Bronchial epithelial cell (primary cell): ENCODE measurements at regions not wholly inside any gene's neighbourhood (a gene's known extent, or its start where the extent isn't known, plus 50 kb on each side); places are given as distances from the start of the nearest gene placed in this dataset.

ENCODE experiments used
- DNase-seq: peaks from one replicate; pipeline ENCODE4 v3.0.0-alpha.2; 2010; ENCODE audit warnings: low read depth
- FAIRE-seq: peaks from 2 replicates; lab custom pipeline; 2011; peaks lifted over from hg19 to GRCh38; lab: Jason Lieb, UNC
- H3K27me3 ChIP-seq: 2 replicates; pipeline ENCODE4 v1.5.1; 2011; ENCODE audit warnings: low read length; ENCODE audit not compliant: control insufficient read depth, insufficient read depth
- H3K36me3 ChIP-seq: 2 replicates; pipeline ENCODE4 v1.5.1; 2011; ENCODE audit warnings: low read length; ENCODE audit not compliant: control insufficient read depth, insufficient read depth
- H3K4me3 ChIP-seq: 2 replicates; pipeline ENCODE4 v1.5.1; 2011; ENCODE audit warnings: mild to moderate bottlenecking, low read depth, low read length, control low read depth
- TF ChIP-seq, protein P1 (sequence below): IDR thresholded peaks from 2 replicates; pipeline ENCODE4 v1.5.1; 2011; ENCODE audit warnings: mild to moderate bottlenecking, moderate library complexity, low read length, control low read depth, inconsistent platforms; ENCODE audit not compliant: insufficient read depth, severe bottlenecking

DNA sequence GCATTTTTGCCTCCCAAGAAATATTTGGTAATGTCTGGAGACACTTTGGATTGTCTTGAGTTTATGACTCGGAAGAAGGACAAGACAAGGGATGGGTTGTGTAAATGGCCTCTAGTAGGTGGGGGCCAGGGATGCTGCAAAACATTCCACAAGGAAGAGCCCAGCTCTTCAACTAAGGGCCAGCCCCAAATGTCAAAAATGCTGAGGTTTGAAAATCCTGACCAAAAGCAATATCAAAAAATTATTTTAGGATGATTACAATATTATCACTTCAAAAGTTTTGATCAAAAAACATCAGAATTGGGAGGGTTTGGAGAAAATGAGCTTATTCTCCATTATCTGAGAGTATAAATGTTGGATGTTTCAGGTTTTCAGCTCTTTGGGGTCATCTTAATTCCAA lies 248.9 kb upstream of the SLC24A2 start:
- DNase-seq (no peak), FAIRE-seq (no peak)
- TF ChIP-seq, protein P1, sequence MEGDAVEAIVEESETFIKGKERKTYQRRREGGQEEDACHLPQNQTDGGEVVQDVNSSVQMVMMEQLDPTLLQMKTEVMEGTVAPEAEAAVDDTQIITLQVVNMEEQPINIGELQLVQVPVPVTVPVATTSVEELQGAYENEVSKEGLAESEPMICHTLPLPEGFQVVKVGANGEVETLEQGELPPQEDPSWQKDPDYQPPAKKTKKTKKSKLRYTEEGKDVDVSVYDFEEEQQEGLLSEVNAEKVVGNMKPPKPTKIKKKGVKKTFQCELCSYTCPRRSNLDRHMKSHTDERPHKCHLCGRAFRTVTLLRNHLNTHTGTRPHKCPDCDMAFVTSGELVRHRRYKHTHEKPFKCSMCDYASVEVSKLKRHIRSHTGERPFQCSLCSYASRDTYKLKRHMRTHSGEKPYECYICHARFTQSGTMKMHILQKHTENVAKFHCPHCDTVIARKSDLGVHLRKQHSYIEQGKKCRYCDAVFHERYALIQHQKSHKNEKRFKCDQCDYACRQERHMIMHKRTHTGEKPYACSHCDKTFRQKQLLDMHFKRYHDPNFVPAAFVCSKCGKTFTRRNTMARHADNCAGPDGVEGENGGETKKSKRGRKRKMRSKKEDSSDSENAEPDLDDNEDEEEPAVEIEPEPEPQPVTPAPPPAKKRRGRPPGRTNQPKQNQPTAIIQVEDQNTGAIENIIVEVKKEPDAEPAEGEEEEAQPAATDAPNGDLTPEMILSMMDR: no peak
- H3K27me3 ChIP-seq: peaks cover 1% of the 10 kb centered on the region
- H3K36me3 ChIP-seq: no peaks in the 10 kb centered on the region
- no peak overlapping the region for H3K4me3 ChIP-seq

DNA sequence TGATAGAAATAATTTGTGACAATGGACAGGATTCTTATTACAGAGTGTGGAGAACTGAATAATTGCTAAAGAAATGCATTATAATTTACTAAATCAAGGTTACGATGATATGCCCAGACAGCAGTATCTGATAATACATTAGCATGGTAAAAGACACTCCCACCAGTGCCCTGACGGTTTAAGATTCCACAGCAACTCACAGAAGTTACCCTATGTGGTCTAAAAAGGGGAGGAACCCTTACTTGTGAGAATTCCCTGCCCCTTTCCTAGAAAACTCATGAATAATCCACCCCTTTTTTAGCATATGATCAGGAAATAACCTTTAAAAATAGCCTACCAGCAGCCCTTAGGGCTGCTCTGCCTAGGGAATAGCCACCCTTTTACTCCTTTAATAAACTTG lies 244.7 kb upstream of the SLC24A2 start:
- DNase-seq: no peak
- TF ChIP-seq, protein P1: no peak
- no peak overlapping the region for H3K4me3 ChIP-seq
- no peaks in the 10 kb centered on the region for H3K27me3 ChIP-seq
- no peak for FAIRE-seq
- no peaks in the 10 kb centered on the region for H3K36me3 ChIP-seq

DNA sequence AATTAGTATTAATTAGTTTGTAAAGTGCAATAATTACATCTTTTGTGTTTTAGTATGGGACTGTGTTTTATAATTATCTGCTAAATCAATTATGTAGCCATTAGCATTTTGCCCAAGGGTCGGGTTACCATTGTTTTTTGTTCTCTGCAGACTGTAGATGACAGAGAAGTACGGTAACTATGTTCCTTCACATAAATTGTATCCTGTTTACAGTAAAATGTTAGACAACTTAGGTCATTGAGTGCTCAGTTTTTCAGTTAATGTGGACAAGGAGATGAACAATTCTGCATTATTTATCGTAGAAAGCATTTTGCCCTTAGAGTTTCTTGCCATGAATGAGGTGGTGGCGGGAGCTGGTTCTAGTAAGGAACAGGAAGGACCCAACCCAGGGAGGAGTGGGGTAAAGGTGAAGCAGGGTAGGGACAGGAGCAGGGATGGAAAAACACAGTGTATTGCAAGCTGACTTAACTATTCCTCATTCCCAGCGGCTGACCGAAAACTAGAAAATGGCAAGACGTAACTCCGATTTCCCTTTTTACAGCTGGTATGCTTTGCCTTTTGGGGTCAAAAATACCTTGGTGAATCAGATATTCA lies 243.7 kb upstream of the SLC24A2 start:
- no peak overlapping the region for H3K4me3 ChIP-seq
- FAIRE-seq: no peak
- H3K36me3 ChIP-seq: no peaks in the 10 kb centered on the region
- no peak for DNase-seq
- H3K27me3 ChIP-seq: no peaks in the 10 kb centered on the region
- TF ChIP-seq, protein P1: no peak

DNA sequence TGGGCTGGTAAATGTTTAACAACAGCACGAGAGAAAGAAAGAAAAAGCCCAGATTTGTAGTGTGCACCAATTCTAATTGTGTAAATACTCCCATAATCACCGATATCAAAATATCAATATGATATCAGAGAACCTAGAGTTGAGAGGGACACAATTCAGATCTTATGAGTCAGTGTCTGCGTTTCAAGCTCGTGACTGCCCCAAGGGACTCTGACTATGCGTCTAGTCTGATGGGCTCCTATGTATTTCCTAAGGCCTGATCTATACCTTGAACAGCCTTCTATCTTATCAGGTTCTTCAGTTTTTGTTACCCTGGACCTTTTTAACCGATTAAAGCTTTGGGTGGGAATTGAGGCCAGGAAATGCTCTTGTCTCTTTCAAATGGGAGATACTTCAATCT lies 243.0 kb upstream of the SLC24A2 start:
- H3K36me3 ChIP-seq: no peaks in the 10 kb centered on the region
- no peak overlapping the region for H3K4me3 ChIP-seq
- no peak for DNase-seq
- H3K27me3 ChIP-seq: no peaks in the 10 kb centered on the region
- TF ChIP-seq, protein P1: no peak
- FAIRE-seq: no peak

DNA sequence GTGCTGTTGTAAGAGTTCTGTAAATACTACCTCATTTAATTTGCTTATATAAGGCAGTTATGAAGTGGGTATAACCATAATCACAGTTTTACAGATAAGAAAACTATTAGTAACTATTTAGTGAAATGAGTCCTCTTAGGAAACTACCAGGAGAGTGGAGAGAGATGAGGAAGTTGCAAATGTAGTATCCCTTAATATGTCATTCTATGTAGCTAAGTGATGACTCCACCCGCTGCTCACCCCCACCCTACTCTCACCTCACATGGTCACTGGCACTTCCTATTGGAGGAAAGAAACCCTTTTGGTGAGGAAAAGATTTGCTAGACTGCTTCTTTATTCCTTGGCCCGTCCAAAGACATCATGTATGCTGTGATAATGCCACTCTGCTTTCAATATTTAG lies 241.8 kb upstream of the SLC24A2 start:
- TF ChIP-seq, protein P1: no peak
- H3K4me3 ChIP-seq: no peak overlapping the region
- H3K36me3 ChIP-seq: no peaks in the 10 kb centered on the region
- H3K27me3 ChIP-seq: no peaks in the 10 kb centered on the region
- DNase-seq: no peak
- FAIRE-seq: no peak

DNA sequence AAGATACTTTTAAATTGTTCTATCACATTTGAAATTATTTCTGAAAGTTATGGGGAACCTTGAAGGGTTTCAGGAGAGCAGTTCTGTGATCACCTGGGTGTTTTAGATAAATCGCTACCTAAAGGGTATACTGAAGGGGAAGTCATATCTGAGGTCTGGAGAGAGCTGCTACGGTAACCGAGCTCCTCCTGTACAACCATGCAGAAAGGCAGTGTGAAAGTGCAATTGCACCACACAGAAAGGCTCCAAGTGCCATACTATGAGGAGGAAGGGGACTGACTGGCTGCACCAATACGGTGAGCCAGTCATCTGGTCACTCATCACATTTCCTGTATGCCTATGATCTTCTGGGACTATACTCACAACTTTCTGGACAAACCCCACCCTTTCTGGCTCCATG lies 241.4 kb upstream of the SLC24A2 start:
- H3K36me3 ChIP-seq: no peaks in the 10 kb centered on the region
- no peak for DNase-seq
- FAIRE-seq: no peak
- H3K4me3 ChIP-seq: no peak overlapping the region
- TF ChIP-seq, protein P1: no peak
- no peaks in the 10 kb centered on the region for H3K27me3 ChIP-seq
